GM12892 (cell line): ENCODE measurements at regions not wholly inside any gene's neighbourhood (a gene's known extent, or its start where the extent isn't known, plus 50 kb on each side); places are given as distances from the start of the nearest gene placed in this dataset.

Experiments used
- POLR2A ChIP-seq: IDR thresholded peaks from 2 replicates; pipeline ENCODE4 v1.6.1; 2011; ENCODE audit warnings: low read depth, low read length, control low read depth
- POLR2AphosphoS5 ChIP-seq: IDR thresholded peaks from 2 replicates; pipeline ENCODE4 v1.6.1; 2011; ENCODE audit warnings: low read depth, low read length, control low read depth

GRCh38 chr2:43018179-43019024 lies 208.0 kb downstream of the ZFP36L2 start:
- TF ChIP-seq POLR2A (no peak), POLR2AphosphoS5 (no peak)
